ENCODE measurements at regions not wholly inside any gene's neighbourhood (a gene's known extent, or its start where the extent isn't known, plus 50 kb on each side); places are given as distances from the start of the nearest gene placed in this dataset.

- TF ChIP-seq POLR2A (IDR thresholded peaks at IDR 0.05; ENCODE audit: low read length) (no peak), GATA1 (IDR thresholded peaks at IDR 0.05; ENCODE audit: low read depth, low read length) (no peak)
Observed at GRCh38 chr5:72623936-72624335, 116.7 kb upstream of the ZNF366 start.
